HFF-Myc (cell line): ENCODE measurements at regions not wholly inside any gene's neighbourhood (a gene's known extent, or its start where the extent isn't known, plus 50 kb on each side); places are given as distances from the start of the nearest gene placed in this dataset.

Source experiments
- DNase-seq: peaks from one replicate; pipeline ENCODE4 v3.0.0-alpha.2; 2011; ENCODE audit warnings: low read depth; ENCODE audit errors: extremely low read depth
- H3K4me3 ChIP-seq: replicated peaks from 2 replicates; pipeline ENCODE4 v1.5.1; 2011; ENCODE audit warnings: low read depth, mild to moderate bottlenecking, control low read depth, low read length
- CTCF ChIP-seq: IDR thresholded peaks from 2 replicates; pipeline ENCODE4 v1.5.1; 2012; ENCODE audit warnings: mild to moderate bottlenecking, low read depth, low read length, control low read depth; ENCODE audit errors: missing control alignments

- H3K4me3 ChIP-seq, result no peak overlapping the region
- DNase-seq, result no peak
- TF ChIP-seq CTCF, result no peak
Observed at GRCh38 chr6:74133073-74133472, 437.1 kb downstream of the CD109 start.

GRCh38 chr6:74130641-74131040, 434.6 kb downstream of the CD109 start:
- TF ChIP-seq CTCF, result no peak
- DNase-seq, result no peak
- H3K4me3 ChIP-seq, result no peak overlapping the region

- TF ChIP-seq CTCF, result no peak
- H3K4me3 ChIP-seq, result no peak overlapping the region
- no peak for DNase-seq
Observed at GRCh38 chr6:74128536-74128935, 432.5 kb downstream of the CD109 start.

- no peak overlapping the region for H3K4me3 ChIP-seq
- no peak for TF ChIP-seq CTCF
- DNase-seq, result peak; percentile 1
Observed at GRCh38 chr6:74117113-74117512, 421.1 kb downstream of the CD109 start.

- no peak for DNase-seq
- no peak for TF ChIP-seq CTCF
- no peak overlapping the region for H3K4me3 ChIP-seq
Observed at GRCh38 chr6:74115674-74116073, 419.7 kb downstream of the CD109 start.

GRCh38 chr6:74114428-74114827, 418.4 kb downstream of the CD109 start:
- H3K4me3 ChIP-seq, result no peak overlapping the region
- no peak for TF ChIP-seq CTCF
- DNase-seq, result no peak

- DNase-seq, result no peak
- no peak overlapping the region for H3K4me3 ChIP-seq
- no peak for TF ChIP-seq CTCF
Observed at GRCh38 chr6:74113901-74114300, 417.9 kb downstream of the CD109 start.
